LNCaP clone FGC (cell line): ENCODE measurements at regions not wholly inside any gene's neighbourhood (a gene's known extent, or its start where the extent isn't known, plus 50 kb on each side); places are given as distances from the start of the nearest gene placed in this dataset.
"Not testable (repeated sequence)": the region's sequence is repeated elsewhere in the genome, so short reads cannot be mapped to it uniquely, and the experiment has no call there.

ENCODE experiments used
- DNase-seq: peaks from one replicate; pipeline ENCODE4 v3.0.0-alpha.2; 2011; ENCODE audit warnings: low read depth
- H3K4me3 ChIP-seq: 2 replicates; pipeline ENCODE4 v1.5.1; 2011; ENCODE audit warnings: mild to moderate bottlenecking, low read depth, low read length, control low read depth
- TF ChIP-seq, protein P1 (sequence below): IDR thresholded peaks from 2 replicates; pipeline ENCODE4 v1.5.1; 2012; ENCODE audit warnings: mild to moderate bottlenecking; ENCODE audit not compliant: control insufficient read depth, insufficient read depth; ENCODE audit errors: extremely low read depth

DNA sequence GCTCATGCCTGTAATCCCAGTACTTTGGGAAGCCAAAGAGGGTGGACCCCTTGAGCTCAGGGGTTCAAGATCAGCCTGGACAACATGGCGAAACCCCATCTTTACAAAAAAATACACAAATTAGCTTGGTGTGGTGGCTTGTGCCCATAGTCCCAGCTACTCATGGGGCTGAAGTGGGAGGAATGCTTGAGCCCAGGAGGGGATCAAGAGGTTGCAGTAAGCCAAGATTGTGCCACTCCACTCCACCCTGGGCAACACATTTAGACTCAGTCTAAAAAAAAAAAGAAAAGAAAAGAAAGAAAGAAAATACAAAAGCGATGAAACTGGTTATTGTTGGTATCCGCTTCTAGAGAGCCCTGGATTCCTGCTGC, 597.4 kb downstream of the UQCRFS1 start:
- TF ChIP-seq, protein P1, sequence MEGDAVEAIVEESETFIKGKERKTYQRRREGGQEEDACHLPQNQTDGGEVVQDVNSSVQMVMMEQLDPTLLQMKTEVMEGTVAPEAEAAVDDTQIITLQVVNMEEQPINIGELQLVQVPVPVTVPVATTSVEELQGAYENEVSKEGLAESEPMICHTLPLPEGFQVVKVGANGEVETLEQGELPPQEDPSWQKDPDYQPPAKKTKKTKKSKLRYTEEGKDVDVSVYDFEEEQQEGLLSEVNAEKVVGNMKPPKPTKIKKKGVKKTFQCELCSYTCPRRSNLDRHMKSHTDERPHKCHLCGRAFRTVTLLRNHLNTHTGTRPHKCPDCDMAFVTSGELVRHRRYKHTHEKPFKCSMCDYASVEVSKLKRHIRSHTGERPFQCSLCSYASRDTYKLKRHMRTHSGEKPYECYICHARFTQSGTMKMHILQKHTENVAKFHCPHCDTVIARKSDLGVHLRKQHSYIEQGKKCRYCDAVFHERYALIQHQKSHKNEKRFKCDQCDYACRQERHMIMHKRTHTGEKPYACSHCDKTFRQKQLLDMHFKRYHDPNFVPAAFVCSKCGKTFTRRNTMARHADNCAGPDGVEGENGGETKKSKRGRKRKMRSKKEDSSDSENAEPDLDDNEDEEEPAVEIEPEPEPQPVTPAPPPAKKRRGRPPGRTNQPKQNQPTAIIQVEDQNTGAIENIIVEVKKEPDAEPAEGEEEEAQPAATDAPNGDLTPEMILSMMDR: no peak
- no peak overlapping the region for H3K4me3 ChIP-seq
- no peak for DNase-seq

DNA sequence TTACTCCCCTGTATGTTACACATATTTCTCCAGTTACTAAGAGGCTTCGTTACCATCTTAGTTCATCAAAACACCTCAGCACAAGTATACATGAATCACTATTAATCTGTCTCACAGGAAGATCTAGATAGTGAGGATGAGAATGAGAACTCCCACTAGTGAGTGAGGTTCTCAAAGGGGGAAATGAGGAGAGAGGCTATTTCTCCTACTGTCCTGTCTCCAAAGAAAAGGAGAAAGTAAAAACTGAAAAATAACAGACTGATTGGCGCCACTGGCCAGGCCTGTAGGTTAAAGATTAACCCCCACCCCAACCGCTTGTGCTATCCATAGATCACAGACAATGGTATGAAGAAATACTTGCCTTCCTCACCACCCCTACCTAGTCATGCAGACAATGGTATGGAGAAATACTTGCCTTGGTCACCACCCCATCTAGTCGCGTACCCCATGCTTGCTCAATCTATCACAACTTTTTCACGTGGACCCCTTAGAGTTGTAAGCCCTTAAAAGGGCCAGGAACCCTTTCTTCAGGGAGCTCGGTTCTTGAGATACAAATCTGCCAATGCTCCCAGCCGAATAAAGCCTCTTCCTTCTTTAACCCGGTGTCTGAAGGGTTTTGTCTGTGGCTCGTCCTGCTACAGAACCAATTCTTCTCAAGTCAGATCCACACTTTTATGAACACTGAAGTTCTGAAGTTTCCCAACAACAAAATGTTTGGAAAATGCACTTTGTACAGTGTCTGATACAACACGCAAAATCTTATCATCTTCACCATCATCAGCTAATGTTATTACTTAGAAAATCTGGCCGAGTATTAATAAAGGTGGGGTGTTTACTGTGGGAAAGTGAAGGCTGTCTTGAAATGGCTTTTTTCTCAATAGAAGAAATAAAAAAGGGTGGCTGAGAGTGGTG, 598.1 kb downstream of the UQCRFS1 start:
- TF ChIP-seq, protein P1: no peak
- DNase-seq: no peak

DNA sequence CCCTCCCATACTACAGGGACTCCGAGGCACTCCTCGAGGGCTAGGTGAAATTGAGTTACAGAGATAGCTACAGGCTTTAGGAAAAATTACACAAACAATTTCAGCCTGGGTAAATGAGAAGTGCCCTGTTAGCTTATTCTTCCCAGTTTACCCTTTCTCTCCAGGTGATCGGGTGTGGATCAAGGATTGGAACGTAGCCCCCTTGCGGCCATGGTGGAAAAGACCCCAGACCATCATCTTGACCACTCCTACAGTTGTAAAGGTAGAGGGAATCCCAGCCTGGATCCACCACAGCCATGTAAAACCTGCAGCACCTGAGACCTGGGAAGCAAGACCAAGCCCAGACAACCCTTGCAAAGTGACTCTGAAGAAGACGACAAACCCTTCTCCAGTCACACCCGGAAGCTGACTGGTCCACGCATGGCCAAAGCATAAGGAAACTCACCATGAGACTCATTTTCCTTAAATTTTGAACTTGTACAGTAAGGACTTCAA, 600.6 kb downstream of the UQCRFS1 start:
- TF ChIP-seq, protein P1: no peak
- no peak for DNase-seq
- H3K4me3 ChIP-seq: no peak overlapping the region

More for the DNA sequence above, 598.1 kb downstream of the UQCRFS1 start:
- no peak overlapping the region for H3K4me3 ChIP-seq

DNA sequence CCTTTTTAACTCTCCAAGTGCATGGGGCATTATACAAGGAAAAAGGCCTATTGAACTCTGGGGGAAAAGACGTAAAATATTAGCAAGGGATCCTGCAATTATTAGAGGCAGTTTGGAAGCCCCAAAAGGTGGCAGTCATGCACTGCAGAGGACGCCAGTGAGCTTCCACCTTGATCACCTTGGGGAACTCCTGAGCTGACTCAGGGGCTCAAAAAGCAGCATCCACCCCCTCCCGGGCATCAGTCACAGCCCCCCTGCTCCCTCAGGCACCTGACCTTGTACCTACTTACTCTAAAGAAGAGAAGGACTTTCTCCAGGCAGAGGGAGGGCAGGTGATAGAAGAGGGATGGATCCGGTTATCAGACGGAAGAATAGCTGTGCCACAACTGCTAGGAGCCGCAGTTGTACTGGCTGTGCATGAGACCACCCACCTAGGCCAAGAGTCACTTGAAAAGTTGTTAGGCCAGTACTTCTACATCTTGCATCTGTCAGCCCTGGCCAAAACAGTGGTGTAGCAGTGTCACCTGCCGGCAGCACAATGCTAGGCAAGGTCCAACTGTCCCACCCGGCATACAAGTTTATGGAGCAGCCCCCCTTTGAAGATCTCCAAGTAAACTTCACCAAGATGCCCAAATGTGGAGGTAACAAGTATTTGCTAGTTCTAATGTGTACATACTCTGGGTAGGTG, 601.6 kb downstream of the UQCRFS1 start:
- DNase-seq: peak; percentile 3
- H3K4me3 ChIP-seq: not testable (repeated sequence)
- TF ChIP-seq, protein P1: peak; percentile 60

DNA sequence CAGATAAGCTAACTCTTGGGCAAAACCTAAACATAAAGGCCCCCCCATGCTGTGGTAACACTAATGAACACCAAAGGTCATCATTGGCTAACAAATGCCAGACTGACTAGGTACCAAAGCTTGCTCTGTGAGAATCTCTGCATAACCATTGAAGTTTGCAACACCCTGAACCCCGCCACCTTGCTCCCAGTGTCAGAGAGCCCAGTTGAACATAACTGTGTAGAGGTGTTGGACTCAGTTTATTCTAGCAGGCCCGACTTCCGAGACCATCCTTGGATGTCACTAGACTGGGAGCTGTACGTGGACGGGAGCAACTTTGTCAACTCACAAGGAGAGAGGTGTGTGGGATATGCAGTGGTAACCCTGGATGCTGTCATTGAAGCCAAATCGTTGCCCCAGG, 602.2 kb downstream of the UQCRFS1 start:
- TF ChIP-seq, protein P1: no peak
- DNase-seq: no peak
- no peak overlapping the region for H3K4me3 ChIP-seq

DNA sequence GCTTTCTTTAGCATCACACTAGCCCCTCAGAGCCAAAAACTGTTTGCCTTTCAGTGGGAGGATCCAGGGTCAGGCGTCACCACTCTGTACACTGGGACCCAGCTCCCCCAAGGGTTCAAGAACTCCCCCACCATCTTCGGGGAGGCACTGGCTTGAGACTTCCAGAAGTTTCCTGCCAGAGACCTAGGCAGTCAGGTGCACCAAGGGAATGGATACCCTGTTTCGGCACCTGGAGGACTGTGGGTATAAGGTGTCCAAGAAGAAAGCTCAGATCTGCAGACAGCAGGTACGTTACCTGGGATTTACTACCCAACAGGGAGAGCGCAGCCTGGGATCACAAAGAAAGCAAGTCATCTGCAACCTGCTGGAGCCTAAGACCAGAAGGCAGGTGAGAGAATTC, 603.0 kb downstream of the UQCRFS1 start:
- no peak for DNase-seq
- TF ChIP-seq, protein P1: no peak
- H3K4me3 ChIP-seq: no peak overlapping the region
